Mesendoderm (in vitro differentiated cells): ENCODE measurements at regions not wholly inside any gene's neighbourhood (a gene's known extent, or its start where the extent isn't known, plus 50 kb on each side); places are given as distances from the start of the nearest gene placed in this dataset.

Source experiments
- DNase-seq: peaks from one replicate; pipeline ENCODE4 v3.0.0; 2013
- H2AK5ac ChIP-seq: 2 replicates; pipeline ENCODE4 v1.6.1; 2013; ENCODE audit warnings: low read length, inconsistent platforms
- H2BK120ac ChIP-seq: 2 replicates; pipeline ENCODE4 v1.6.1; 2013; ENCODE audit warnings: low read depth, mild to moderate bottlenecking, low read length, moderate library complexity, mixed read lengths
- H2BK15ac ChIP-seq: replicated peaks from 2 replicates; pipeline ENCODE4 v1.6.1; 2013; ENCODE audit warnings: low read depth, mild to moderate bottlenecking, moderate library complexity
- H2BK5ac ChIP-seq: 2 replicates; pipeline ENCODE4 v1.6.1; 2013; ENCODE audit warnings: low read length, inconsistent platforms
- H3K18ac ChIP-seq: 2 replicates; pipeline ENCODE4 v1.6.1; 2013; ENCODE audit warnings: mild to moderate bottlenecking, low read length, mixed read lengths
- H3K23ac ChIP-seq: one replicate; pipeline ENCODE4 v1.6.1; 2013; ENCODE audit warnings: low read length
- H3K27ac ChIP-seq: 2 replicates; pipeline ENCODE4 v1.5.1; 2013; ENCODE audit warnings: low read depth, mild to moderate bottlenecking, inconsistent platforms, low read length, moderate library complexity
- H3K27me3 ChIP-seq: 2 replicates; pipeline ENCODE4 v1.6.1; 2013; ENCODE audit warnings: low read length, control low read depth, mild to moderate bottlenecking, inconsistent platforms; ENCODE audit not compliant: insufficient read depth, poor library complexity
- H3K36me3 ChIP-seq: 2 replicates; pipeline ENCODE4 v1.6.1; 2013; ENCODE audit warnings: low read length, inconsistent platforms; ENCODE audit not compliant: control insufficient read depth, insufficient read depth
- H3K4ac ChIP-seq: one replicate; pipeline ENCODE4 v1.6.1; 2013; ENCODE audit warnings: low read depth, mild to moderate bottlenecking, low read length, moderate library complexity
- H3K4me1 ChIP-seq: 2 replicates; pipeline ENCODE4 v1.6.1; 2013; ENCODE audit warnings: low read depth, low read length, inconsistent platforms; ENCODE audit not compliant: control insufficient read depth
- H3K4me2 ChIP-seq: 2 replicates; pipeline ENCODE4 v1.6.1; 2013; ENCODE audit warnings: low read length
- H3K4me3 ChIP-seq: 2 replicates; pipeline ENCODE4 v1.5.1; 2013; ENCODE audit warnings: mild to moderate bottlenecking, low read length
- H3K56ac ChIP-seq: one replicate; pipeline ENCODE4 v1.6.1; 2013; ENCODE audit warnings: low read length
- H3K79me1 ChIP-seq: 2 replicates; pipeline ENCODE4 v1.6.1; 2013; ENCODE audit warnings: low read length, inconsistent platforms
- H3K79me2 ChIP-seq: 2 replicates; pipeline ENCODE4 v1.6.1; 2013; ENCODE audit warnings: mild to moderate bottlenecking, low read length; ENCODE audit not compliant: control insufficient read depth, insufficient read depth
- H3K9ac ChIP-seq: 2 replicates; pipeline ENCODE4 v1.6.1; 2013; ENCODE audit warnings: low read length, inconsistent platforms
- H4K5ac ChIP-seq: one replicate; pipeline ENCODE4 v1.6.1; 2013; ENCODE audit warnings: low read length
- H4K8ac ChIP-seq: one replicate; pipeline ENCODE4 v1.6.1; 2013; ENCODE audit warnings: low read depth, mild to moderate bottlenecking, control low read depth, low read length, moderate library complexity
- WGBS: extraction: QIAGEN DNeasy Blood & Tissue Kit; methylation state at CpG from one replicate; pipeline ENCODE4 v1.1.7; 2013; ENCODE audit warnings: low lambda C conversion rate, missing lambda C conversion rate; ENCODE audit not compliant: insufficient coverage; ENCODE audit errors: extremely low coverage; 5-methylcytosine and 5-hydroxymethylcytosine counted together

- H3K9ac ChIP-seq = no peak overlapping the region
- H3K4me2 ChIP-seq = no peak overlapping the region
- DNase-seq = no peak
- no peaks in the 10 kb centered on the region for H3K36me3 ChIP-seq
- H2AK5ac ChIP-seq = no peak overlapping the region
- H3K4me3 ChIP-seq = no peak overlapping the region
- H3K4ac ChIP-seq = no peak overlapping the region
- no peak overlapping the region for H2BK15ac ChIP-seq
- H4K8ac ChIP-seq = no peak overlapping the region
- no peak overlapping the region for H2BK120ac ChIP-seq
- H3K23ac ChIP-seq = no peak overlapping the region
- no peak overlapping the region for H3K56ac ChIP-seq
- no peaks in the 10 kb centered on the region for H3K27me3 ChIP-seq
- no peaks in the 10 kb centered on the region for H3K79me2 ChIP-seq
- H3K27ac ChIP-seq = no peak overlapping the region
- no peak overlapping the region for H2BK5ac ChIP-seq
- H3K18ac ChIP-seq = no peak overlapping the region
- no peaks in the 10 kb centered on the region for H3K4me1 ChIP-seq
- H3K79me1 ChIP-seq = no peaks in the 10 kb centered on the region
- H4K5ac ChIP-seq = no peak overlapping the region
These were observed 566.5 kb upstream of the PCDH15 start for GRCh38 chr10:55367555-55367954.

- Histone ChIP-seq H3K27ac (no peak overlapping the region), H4K8ac (no peak overlapping the region), H3K4me3 (no peak overlapping the region), H3K27me3 (no peaks in the 10 kb centered on the region), H3K4me1 (no peaks in the 10 kb centered on the region), H2BK15ac (no peak overlapping the region), H4K5ac (no peak overlapping the region), H3K23ac (no peak overlapping the region), H2BK5ac (no peak overlapping the region), H3K36me3 (no peaks in the 10 kb centered on the region), H3K79me2 (no peaks in the 10 kb centered on the region), H3K9ac (no peak overlapping the region), H3K56ac (no peak overlapping the region), H2AK5ac (no peak overlapping the region), H3K18ac (no peak overlapping the region), H3K79me1 (no peaks in the 10 kb centered on the region), H2BK120ac (no peak overlapping the region), H3K4ac (no peak overlapping the region), H3K4me2 (no peak overlapping the region)
- DNase-seq = no peak
- WGBS = no CpG with 5 or more reads among the region's 2 CpGs
These were observed 557.5 kb upstream of the PCDH15 start for GRCh38 chr10:55358539-55358938.

- Histone ChIP-seq H3K27me3 (no peaks in the 10 kb centered on the region), H3K23ac (no peak overlapping the region)
These were observed 552.4 kb upstream of the PCDH15 start for GRCh38 chr10:55353414-55353813.

GRCh38 chr10:55351431-55351830 lies 550.4 kb upstream of the PCDH15 start:
- Histone ChIP-seq H2BK120ac (no peak overlapping the region), H4K8ac (no peak overlapping the region), H2BK5ac (no peak overlapping the region), H3K23ac (no peak overlapping the region), H3K56ac (no peak overlapping the region), H4K5ac (no peak overlapping the region), H3K18ac (no peak overlapping the region), H3K79me2 (no peaks in the 10 kb centered on the region), H3K4me3 (no peak overlapping the region), H3K79me1 (no peaks in the 10 kb centered on the region), H3K4me2 (no peak overlapping the region), H3K27me3 (no peaks in the 10 kb centered on the region), H3K9ac (no peak overlapping the region), H3K27ac (no peak overlapping the region), H3K4ac (no peak overlapping the region), H2AK5ac (no peak overlapping the region), H2BK15ac (no peak overlapping the region), H3K4me1 (no peaks in the 10 kb centered on the region), H3K36me3 (no peaks in the 10 kb centered on the region)
- WGBS = no CpG with 5 or more reads among the region's 2 CpGs
- no peak for DNase-seq

More at GRCh38 chr10:55353414-55353813, 552.4 kb upstream of the PCDH15 start:
- H3K4me3 ChIP-seq = no peak overlapping the region
- H3K36me3 ChIP-seq = no peaks in the 10 kb centered on the region
- DNase-seq = no peak
- no peak overlapping the region for H2BK15ac ChIP-seq
- no peak overlapping the region for H3K56ac ChIP-seq
- no peak overlapping the region for H4K5ac ChIP-seq
- H2AK5ac ChIP-seq = no peak overlapping the region
- H3K4me2 ChIP-seq = no peak overlapping the region
- no peaks in the 10 kb centered on the region for H3K4me1 ChIP-seq
- H3K79me2 ChIP-seq = no peaks in the 10 kb centered on the region
- WGBS = no CpG with 5 or more reads among the region's 1 CpG
- no peak overlapping the region for H2BK120ac ChIP-seq
- no peaks in the 10 kb centered on the region for H3K79me1 ChIP-seq
- H3K27ac ChIP-seq = no peak overlapping the region
- no peak overlapping the region for H3K18ac ChIP-seq
- H3K9ac ChIP-seq = no peak overlapping the region
- no peak overlapping the region for H2BK5ac ChIP-seq
- no peak overlapping the region for H4K8ac ChIP-seq
- no peak overlapping the region for H3K4ac ChIP-seq

- H3K27me3 ChIP-seq = no peaks in the 10 kb centered on the region
- H4K5ac ChIP-seq = no peak overlapping the region
- H3K27ac ChIP-seq = no peak overlapping the region
- no peak overlapping the region for H3K4ac ChIP-seq
- H3K79me1 ChIP-seq = no peaks in the 10 kb centered on the region
- DNase-seq = no peak
- no peak overlapping the region for H3K18ac ChIP-seq
- no peaks in the 10 kb centered on the region for H3K36me3 ChIP-seq
- H3K4me3 ChIP-seq = no peak overlapping the region
- no peaks in the 10 kb centered on the region for H3K4me1 ChIP-seq
- H3K23ac ChIP-seq = no peak overlapping the region
- no peak overlapping the region for H3K56ac ChIP-seq
- H2BK15ac ChIP-seq = no peak overlapping the region
- H3K9ac ChIP-seq = no peak overlapping the region
- H4K8ac ChIP-seq = no peak overlapping the region
- H3K79me2 ChIP-seq = no peaks in the 10 kb centered on the region
- H3K4me2 ChIP-seq = no peak overlapping the region
- no peak overlapping the region for H2BK120ac ChIP-seq
- H2AK5ac ChIP-seq = no peak overlapping the region
- H2BK5ac ChIP-seq = no peak overlapping the region
These were observed 547.5 kb upstream of the PCDH15 start for GRCh38 chr10:55348534-55348933.

- no peak overlapping the region for H3K23ac ChIP-seq
- no peaks in the 10 kb centered on the region for H3K79me2 ChIP-seq
- H3K4me1 ChIP-seq = no peaks in the 10 kb centered on the region
- H3K4me3 ChIP-seq = no peak overlapping the region
- no peak for DNase-seq
- no peak overlapping the region for H3K4ac ChIP-seq
- no peak overlapping the region for H3K4me2 ChIP-seq
- no peaks in the 10 kb centered on the region for H3K36me3 ChIP-seq
- no peak overlapping the region for H3K27ac ChIP-seq
- H3K56ac ChIP-seq = no peak overlapping the region
- H3K79me1 ChIP-seq = no peaks in the 10 kb centered on the region
- H2BK120ac ChIP-seq = no peak overlapping the region
- H2BK15ac ChIP-seq = no peak overlapping the region
- no peak overlapping the region for H3K9ac ChIP-seq
- no peak overlapping the region for H2AK5ac ChIP-seq
- no peak overlapping the region for H4K5ac ChIP-seq
- no peak overlapping the region for H3K18ac ChIP-seq
- WGBS = no CpG with 5 or more reads among the region's 1 CpG
- no peaks in the 10 kb centered on the region for H3K27me3 ChIP-seq
- H2BK5ac ChIP-seq = no peak overlapping the region
- no peak overlapping the region for H4K8ac ChIP-seq
These were observed 529.5 kb upstream of the PCDH15 start for GRCh38 chr10:55330486-55330885.
